ENCODE measurements at regions not wholly inside any gene's neighbourhood (a gene's known extent, or its start where the extent isn't known, plus 50 kb on each side); places are given as distances from the start of the nearest gene placed in this dataset.
"Not testable (repeated sequence)": the region's sequence is repeated elsewhere in the genome, so short reads cannot be mapped to it uniquely, and the experiment has no call there.

GRCh38 chr2:52264911-52265310 lies 1233.0 kb upstream of the NRXN1 start:
- no peak overlapping the region for H3K27ac ChIP-seq (ENCODE audit: low read depth, low read length, poor library complexity, severe bottlenecking)
- H3K9me3 ChIP-seq (ENCODE audit: low read depth, low read length, poor library complexity, severe bottlenecking) = no peaks in the 10 kb centered on the region
- POLR2A ChIA-PET (ENCODE audit: low non-redundant PET) = no interaction called here
- CTCF ChIA-PET = no interaction called here
- no peaks in the 10 kb centered on the region for H3K36me3 ChIP-seq (ENCODE audit: insufficient read depth, low read length, poor library complexity, severe bottlenecking)
- no peak for DNase-seq (ENCODE audit: low spot score)
- no peak for TF ChIP-seq EZH2 (IDR thresholded peaks at IDR 0.05; ENCODE audit: borderline replicate concordance, low read depth, low read length, poor library complexity, severe bottlenecking)
- TF ChIP-seq CTCF (conservative IDR thresholded peaks at IDR 0.05; ENCODE audit: low read depth, low read length) = no peak
- no peak overlapping the region for H3K4me3 ChIP-seq (ENCODE audit: low read depth, low read length, poor library complexity, severe bottlenecking)
- intact Hi-C loops (cut with micrococcal nuclease; ENCODE audit: unreplicated experiment) = no loop called here
- no peaks in the 10 kb centered on the region for H3K4me1 ChIP-seq (ENCODE audit: insufficient read depth, low read length, poor library complexity, severe bottlenecking)
- no peaks in the 10 kb centered on the region for H3K27me3 ChIP-seq (replicated peaks; ENCODE audit: insufficient read depth, low read depth, low read length, poor library complexity)
- no TSS peak for BruUV-seq (replicated peaks)

- Histone ChIP-seq H3K4me1 (ENCODE audit: insufficient read depth, low read length, poor library complexity, severe bottlenecking) (no peaks in the 10 kb centered on the region), H3K27me3 (replicated peaks; ENCODE audit: insufficient read depth, low read depth, low read length, poor library complexity) (no peaks in the 10 kb centered on the region), H3K27ac (ENCODE audit: low read depth, low read length, poor library complexity, severe bottlenecking) (no peak overlapping the region), H3K4me3 (ENCODE audit: low read depth, low read length, poor library complexity, severe bottlenecking) (no peak overlapping the region), H3K36me3 (ENCODE audit: insufficient read depth, low read length, poor library complexity, severe bottlenecking) (no peaks in the 10 kb centered on the region), H3K9me3 (ENCODE audit: low read depth, low read length, poor library complexity, severe bottlenecking) (no peaks in the 10 kb centered on the region)
- POLR2A ChIA-PET (ENCODE audit: low non-redundant PET) = no interaction called here
- BruUV-seq (replicated peaks) = no TSS peak
- no peak for TF ChIP-seq CTCF (conservative IDR thresholded peaks at IDR 0.05; ENCODE audit: low read depth, low read length)
- TF ChIP-seq EZH2 (IDR thresholded peaks at IDR 0.05; ENCODE audit: borderline replicate concordance, low read depth, low read length, poor library complexity, severe bottlenecking) = no peak
- intact Hi-C loops (cut with micrococcal nuclease; ENCODE audit: unreplicated experiment) = no loop called here
- CTCF ChIA-PET = no interaction called here
- DNase-seq (ENCODE audit: low spot score) = no peak
Observed at GRCh38 chr2:52264488-52264887, 1232.6 kb upstream of the NRXN1 start.

GRCh38 chr2:52260904-52261303 lies 1229.0 kb upstream of the NRXN1 start:
- no peaks in the 10 kb centered on the region for H3K27me3 ChIP-seq (replicated peaks; ENCODE audit: insufficient read depth, low read depth, low read length, poor library complexity)
- no TSS peak for BruUV-seq (replicated peaks)
- no peaks in the 10 kb centered on the region for H3K9me3 ChIP-seq (ENCODE audit: low read depth, low read length, poor library complexity, severe bottlenecking)
- intact Hi-C loops (cut with micrococcal nuclease; ENCODE audit: unreplicated experiment) = no loop called here
- ChIA-PET CTCF (no interaction called here), POLR2A (ENCODE audit: low non-redundant PET) (no interaction called here)
- no peaks in the 10 kb centered on the region for H3K36me3 ChIP-seq (ENCODE audit: insufficient read depth, low read length, poor library complexity, severe bottlenecking)
- no peaks in the 10 kb centered on the region for H3K4me1 ChIP-seq (ENCODE audit: insufficient read depth, low read length, poor library complexity, severe bottlenecking)
- no peak overlapping the region for H3K4me3 ChIP-seq (ENCODE audit: low read depth, low read length, poor library complexity, severe bottlenecking)
- no peak overlapping the region for H3K27ac ChIP-seq (ENCODE audit: low read depth, low read length, poor library complexity, severe bottlenecking)
- TF ChIP-seq CTCF (conservative IDR thresholded peaks at IDR 0.05; ENCODE audit: low read depth, low read length) (no peak), EZH2 (IDR thresholded peaks at IDR 0.05; ENCODE audit: borderline replicate concordance, low read depth, low read length, poor library complexity, severe bottlenecking) (no peak)
- DNase-seq (ENCODE audit: low spot score) = no peak

GRCh38 chr2:52258967-52259366 lies 1227.0 kb upstream of the NRXN1 start:
- POLR2A ChIA-PET (ENCODE audit: low non-redundant PET); intact Hi-C loops (cut with micrococcal nuclease; ENCODE audit: unreplicated experiment); H3K9me3 ChIP-seq (ENCODE audit: low read depth, low read length, poor library complexity, severe bottlenecking); DNase-seq (ENCODE audit: low spot score); CTCF ChIA-PET; H3K4me3 ChIP-seq (ENCODE audit: low read depth, low read length, poor library complexity, severe bottlenecking); H3K27ac ChIP-seq (ENCODE audit: low read depth, low read length, poor library complexity, severe bottlenecking); H3K36me3 ChIP-seq (ENCODE audit: insufficient read depth, low read length, poor library complexity, severe bottlenecking); H3K4me1 ChIP-seq (ENCODE audit: insufficient read depth, low read length, poor library complexity, severe bottlenecking); H3K27me3 ChIP-seq (replicated peaks; ENCODE audit: insufficient read depth, low read depth, low read length, poor library complexity); BruUV-seq (replicated peaks): not testable (repeated sequence)
